ENCODE measurements at regions not wholly inside any gene's neighbourhood (a gene's known extent, or its start where the extent isn't known, plus 50 kb on each side); places are given as distances from the start of the nearest gene placed in this dataset.

DNA sequence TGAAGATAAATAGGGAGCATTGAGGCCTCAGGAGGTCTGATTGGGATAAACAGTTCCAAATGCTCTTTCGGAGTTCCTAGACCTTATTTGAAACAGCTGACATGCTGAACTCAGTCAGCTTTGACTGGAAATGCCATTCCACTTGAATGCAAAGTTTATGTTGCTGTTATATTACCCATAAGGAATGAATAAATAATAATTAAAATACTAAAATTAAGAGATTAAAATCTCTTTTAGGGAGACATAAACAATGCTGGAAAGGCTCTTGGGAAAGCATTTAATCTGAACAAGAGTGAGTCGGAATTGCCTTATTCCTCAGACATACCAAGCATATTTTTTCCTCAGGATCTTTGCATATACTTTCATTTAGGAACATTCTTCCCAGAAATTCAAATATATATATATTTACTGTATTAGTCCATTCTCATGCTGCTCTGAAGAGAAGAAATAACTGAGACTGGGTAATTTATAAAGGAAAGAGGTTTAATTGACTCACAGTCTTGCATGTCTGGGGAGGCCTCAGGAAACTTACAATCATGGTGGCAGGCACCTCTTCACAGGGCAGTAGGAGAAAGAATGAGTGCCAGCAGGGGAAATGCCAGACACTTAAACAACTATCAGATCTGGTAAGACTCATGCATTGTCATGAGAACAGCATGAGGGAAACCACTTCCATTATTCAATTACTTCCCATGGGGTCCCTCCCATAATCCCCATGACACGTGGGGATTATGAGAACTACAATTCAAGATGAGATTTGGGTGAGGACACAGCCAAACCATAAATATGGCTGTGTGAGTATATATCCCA is 318.2 kb upstream of the PLXNA2 start:
- no peak overlapping the region for H3K27ac ChIP-seq (ENCODE audit: extremely low read depth, low read depth, low read length)
- CTCF ChIA-PET, result no interaction called here
- no peaks in the 10 kb centered on the region for H3K36me3 ChIP-seq (ENCODE audit: control insufficient read depth in 2 of 2, insufficient read depth in 1 of 2, low read length in 2 of 2)

DNA sequence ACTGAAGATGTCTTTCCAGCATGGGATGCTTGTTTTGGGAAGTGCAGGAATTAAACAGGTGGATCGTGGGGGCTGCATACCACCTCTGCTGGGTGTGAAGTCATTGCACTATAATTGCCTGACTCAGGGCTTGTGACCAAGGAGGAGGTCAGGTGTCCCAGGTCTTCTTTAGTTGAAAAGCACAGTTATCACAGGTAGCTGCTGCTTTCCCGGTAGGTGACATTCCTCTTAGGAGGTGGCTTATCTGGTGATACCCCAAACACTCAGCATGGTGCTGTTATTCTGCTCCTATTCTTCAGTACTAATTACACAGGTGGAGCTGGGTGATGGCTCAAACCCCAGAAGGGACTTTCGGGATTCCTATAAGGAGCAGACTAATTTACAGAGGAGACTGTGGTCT is 320.3 kb upstream of the PLXNA2 start:
- CTCF ChIA-PET, result no interaction called here
- no peaks in the 10 kb centered on the region for H3K36me3 ChIP-seq (ENCODE audit: control insufficient read depth in 2 of 2, insufficient read depth in 1 of 2, low read length in 2 of 2)
- no peak overlapping the region for H3K4me3 ChIP-seq (ENCODE audit: low read depth, low read length)
- H3K4me1 ChIP-seq (ENCODE audit: control insufficient read depth, insufficient read depth, low read length), result no peaks in the 10 kb centered on the region
- no peaks in the 10 kb centered on the region for H3K9me3 ChIP-seq (ENCODE audit: control insufficient read depth, insufficient read depth, low read depth, low read length)
- POLR2A ChIA-PET, result no interaction called here
- H3K27ac ChIP-seq (ENCODE audit: extremely low read depth, low read depth, low read length), result no peak overlapping the region
- TF ChIP-seq, protein P1, sequence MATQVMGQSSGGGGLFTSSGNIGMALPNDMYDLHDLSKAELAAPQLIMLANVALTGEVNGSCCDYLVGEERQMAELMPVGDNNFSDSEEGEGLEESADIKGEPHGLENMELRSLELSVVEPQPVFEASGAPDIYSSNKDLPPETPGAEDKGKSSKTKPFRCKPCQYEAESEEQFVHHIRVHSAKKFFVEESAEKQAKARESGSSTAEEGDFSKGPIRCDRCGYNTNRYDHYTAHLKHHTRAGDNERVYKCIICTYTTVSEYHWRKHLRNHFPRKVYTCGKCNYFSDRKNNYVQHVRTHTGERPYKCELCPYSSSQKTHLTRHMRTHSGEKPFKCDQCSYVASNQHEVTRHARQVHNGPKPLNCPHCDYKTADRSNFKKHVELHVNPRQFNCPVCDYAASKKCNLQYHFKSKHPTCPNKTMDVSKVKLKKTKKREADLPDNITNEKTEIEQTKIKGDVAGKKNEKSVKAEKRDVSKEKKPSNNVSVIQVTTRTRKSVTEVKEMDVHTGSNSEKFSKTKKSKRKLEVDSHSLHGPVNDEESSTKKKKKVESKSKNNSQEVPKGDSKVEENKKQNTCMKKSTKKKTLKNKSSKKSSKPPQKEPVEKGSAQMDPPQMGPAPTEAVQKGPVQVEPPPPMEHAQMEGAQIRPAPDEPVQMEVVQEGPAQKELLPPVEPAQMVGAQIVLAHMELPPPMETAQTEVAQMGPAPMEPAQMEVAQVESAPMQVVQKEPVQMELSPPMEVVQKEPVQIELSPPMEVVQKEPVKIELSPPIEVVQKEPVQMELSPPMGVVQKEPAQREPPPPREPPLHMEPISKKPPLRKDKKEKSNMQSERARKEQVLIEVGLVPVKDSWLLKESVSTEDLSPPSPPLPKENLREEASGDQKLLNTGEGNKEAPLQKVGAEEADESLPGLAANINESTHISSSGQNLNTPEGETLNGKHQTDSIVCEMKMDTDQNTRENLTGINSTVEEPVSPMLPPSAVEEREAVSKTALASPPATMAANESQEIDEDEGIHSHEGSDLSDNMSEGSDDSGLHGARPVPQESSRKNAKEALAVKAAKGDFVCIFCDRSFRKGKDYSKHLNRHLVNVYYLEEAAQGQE (tag by site-specific recombination; IDR thresholded peaks at IDR 0.05), result no peak
- TF ChIP-seq YY1 (tag by site-specific recombination; IDR thresholded peaks at IDR 0.05) (no peak), ZNF114 (tag by site-specific recombination; IDR thresholded peaks at IDR 0.05) (no peak), ZNF510 (tag by site-specific recombination; IDR thresholded peaks at IDR 0.05; ENCODE audit: insufficient replicate concordance) (no peak), ZNF596 (tag by site-specific recombination; IDR thresholded peaks at IDR 0.05) (no peak), ZBTB1 (tag by site-specific recombination; IDR thresholded peaks at IDR 0.05) (no peak), ZNF473 (tag by site-specific recombination; IDR thresholded peaks at IDR 0.05) (no peak)

More for the DNA sequence above, 318.2 kb upstream of the PLXNA2 start:
- POLR2A ChIA-PET, result no interaction called here
- TF ChIP-seq ZNF133 (tag by site-specific recombination; IDR thresholded peaks at IDR 0.05) (no peak), SALL2 (tag by site-specific recombination; IDR thresholded peaks at IDR 0.05; ENCODE audit: borderline replicate concordance) (no peak), ZNF221 (tag by site-specific recombination; IDR thresholded peaks at IDR 0.05; ENCODE audit: borderline replicate concordance) (no peak), ZNF292 (tag by site-specific recombination; IDR thresholded peaks at IDR 0.05; ENCODE audit: borderline replicate concordance, low read depth) (no peak), ZNF146 (tag by site-specific recombination; IDR thresholded peaks at IDR 0.05) (no peak), ZNF76 (tag by site-specific recombination; IDR thresholded peaks at IDR 0.05; ENCODE audit: borderline replicate concordance, low read depth) (no peak), ZNF239 (tag by site-specific recombination; IDR thresholded peaks at IDR 0.05) (no peak), KLF16 (tag by site-specific recombination; IDR thresholded peaks at IDR 0.05) (no peak), ZBTB21 (tag by site-specific recombination; IDR thresholded peaks at IDR 0.05) (no peak), ZNF580 (tag by site-specific recombination; IDR thresholded peaks at IDR 0.05) (no peak), ZNF777 (tag by site-specific recombination; IDR thresholded peaks at IDR 0.05; ENCODE audit: borderline replicate concordance) (no peak), ATF2 (tag by site-specific recombination; IDR thresholded peaks at IDR 0.05; ENCODE audit: low read depth) (no peak)
- TF ChIP-seq, protein P2, sequence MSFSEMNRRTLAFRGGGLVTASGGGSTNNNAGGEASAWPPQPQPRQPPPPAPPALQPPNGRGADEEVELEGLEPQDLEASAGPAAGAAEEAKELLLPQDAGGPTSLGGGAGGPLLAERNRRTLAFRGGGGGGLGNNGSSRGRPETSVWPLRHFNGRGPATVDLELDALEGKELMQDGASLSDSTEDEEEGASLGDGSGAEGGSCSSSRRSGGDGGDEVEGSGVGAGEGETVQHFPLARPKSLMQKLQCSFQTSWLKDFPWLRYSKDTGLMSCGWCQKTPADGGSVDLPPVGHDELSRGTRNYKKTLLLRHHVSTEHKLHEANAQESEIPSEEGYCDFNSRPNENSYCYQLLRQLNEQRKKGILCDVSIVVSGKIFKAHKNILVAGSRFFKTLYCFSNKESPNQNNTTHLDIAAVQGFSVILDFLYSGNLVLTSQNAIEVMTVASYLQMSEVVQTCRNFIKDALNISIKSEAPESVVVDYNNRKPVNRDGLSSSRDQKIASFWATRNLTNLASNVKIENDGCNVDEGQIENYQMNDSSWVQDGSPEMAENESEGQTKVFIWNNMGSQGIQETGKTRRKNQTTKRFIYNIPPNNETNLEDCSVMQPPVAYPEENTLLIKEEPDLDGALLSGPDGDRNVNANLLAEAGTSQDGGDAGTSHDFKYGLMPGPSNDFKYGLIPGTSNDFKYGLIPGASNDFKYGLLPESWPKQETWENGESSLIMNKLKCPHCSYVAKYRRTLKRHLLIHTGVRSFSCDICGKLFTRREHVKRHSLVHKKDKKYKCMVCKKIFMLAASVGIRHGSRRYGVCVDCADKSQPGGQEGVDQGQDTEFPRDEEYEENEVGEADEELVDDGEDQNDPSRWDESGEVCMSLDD (tag by site-specific recombination; IDR thresholded peaks at IDR 0.05), result no peak
- TF ChIP-seq, protein P3, sequence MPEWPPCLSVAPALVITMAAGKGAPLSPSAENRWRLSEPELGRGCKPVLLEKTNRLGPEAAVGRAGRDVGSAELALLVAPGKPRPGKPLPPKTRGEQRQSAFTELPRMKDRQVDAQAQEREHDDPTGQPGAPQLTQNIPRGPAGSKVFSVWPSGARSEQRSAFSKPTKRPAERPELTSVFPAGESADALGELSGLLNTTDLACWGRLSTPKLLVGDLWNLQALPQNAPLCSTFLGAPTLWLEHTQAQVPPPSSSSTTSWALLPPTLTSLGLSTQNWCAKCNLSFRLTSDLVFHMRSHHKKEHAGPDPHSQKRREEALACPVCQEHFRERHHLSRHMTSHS (tag by site-specific recombination; IDR thresholded peaks at IDR 0.05), result no peak
- TF ChIP-seq, protein P4, sequence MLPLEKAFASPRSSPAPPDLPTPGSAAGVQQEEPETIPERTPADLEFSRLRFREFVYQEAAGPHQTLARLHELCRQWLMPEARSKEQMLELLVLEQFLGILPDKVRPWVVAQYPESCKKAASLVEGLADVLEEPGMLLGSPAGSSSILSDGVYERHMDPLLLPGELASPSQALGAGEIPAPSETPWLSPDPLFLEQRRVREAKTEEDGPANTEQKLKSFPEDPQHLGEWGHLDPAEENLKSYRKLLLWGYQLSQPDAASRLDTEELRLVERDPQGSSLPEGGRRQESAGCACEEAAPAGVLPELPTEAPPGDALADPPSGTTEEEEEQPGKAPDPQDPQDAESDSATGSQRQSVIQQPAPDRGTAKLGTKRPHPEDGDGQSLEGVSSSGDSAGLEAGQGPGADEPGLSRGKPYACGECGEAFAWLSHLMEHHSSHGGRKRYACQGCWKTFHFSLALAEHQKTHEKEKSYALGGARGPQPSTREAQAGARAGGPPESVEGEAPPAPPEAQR (tag by site-specific recombination; IDR thresholded peaks at IDR 0.05), result no peak
- Histone ChIP-seq H3K4me1 (ENCODE audit: control insufficient read depth, insufficient read depth, low read length) (no peaks in the 10 kb centered on the region), H3K9me3 (ENCODE audit: control insufficient read depth, insufficient read depth, low read depth, low read length) (no peaks in the 10 kb centered on the region), H3K4me3 (ENCODE audit: low read depth, low read length) (no peak overlapping the region)
